ENCODE measurements at regions not wholly inside any gene's neighbourhood (a gene's known extent, or its start where the extent isn't known, plus 50 kb on each side); places are given as distances from the start of the nearest gene placed in this dataset.

DNA sequence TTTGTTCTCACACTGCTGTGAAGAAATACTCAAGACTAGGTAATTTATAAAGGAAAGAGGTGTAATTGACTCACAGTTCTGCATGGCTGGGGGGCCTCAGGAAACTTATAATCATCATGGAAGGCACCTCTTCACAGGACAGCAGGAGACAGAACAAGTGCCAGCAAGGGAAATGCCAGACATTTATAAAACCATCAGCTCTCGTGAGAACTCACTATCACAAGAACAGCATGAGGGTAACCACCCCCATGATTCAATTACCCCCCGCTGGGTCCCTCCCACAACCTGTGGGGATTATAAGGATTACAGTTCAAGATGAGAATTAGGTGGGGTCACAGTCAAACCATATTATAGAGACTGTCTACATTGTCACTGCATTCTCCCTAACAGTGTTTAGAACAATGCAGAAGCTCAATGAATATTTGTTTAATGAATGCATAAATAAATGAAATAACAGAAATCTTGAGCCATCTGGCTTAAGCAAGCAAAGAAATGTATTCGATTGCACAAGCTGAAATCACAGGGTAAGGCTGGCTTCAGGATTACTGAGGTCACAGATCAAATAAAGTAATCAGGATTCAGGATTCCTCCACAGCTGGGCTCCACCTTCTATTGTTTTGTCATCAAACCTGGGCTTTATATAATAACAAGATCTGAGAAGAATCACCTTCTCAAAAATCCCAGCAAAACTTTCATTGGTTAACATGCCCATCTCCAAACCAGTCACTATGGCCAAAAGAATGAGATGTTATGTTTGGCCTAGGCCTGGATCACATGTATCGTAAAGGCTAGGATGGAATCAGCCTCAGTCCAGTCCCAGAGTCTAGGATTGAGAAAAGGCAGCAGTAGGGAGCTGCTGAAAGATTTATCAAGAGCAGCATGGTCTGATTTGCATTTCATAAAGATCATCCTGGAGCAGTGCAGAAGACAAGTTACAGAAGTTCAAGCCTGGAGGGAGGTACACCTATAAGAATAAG lies 137.8 kb upstream of the UBASH3B start:
- Mint-ChIP-seq H3K36me3 (ENCODE audit: low read depth, unreplicated experiment) (no peaks in the 10 kb centered on the region), H3K27ac (ENCODE audit: unreplicated experiment) (no peak overlapping the region), H3K4me1 (ENCODE audit: unreplicated experiment) (no peaks in the 10 kb centered on the region), H3K9me3 (ENCODE audit: unreplicated experiment) (no peaks in the 10 kb centered on the region), H3K4me3 (ENCODE audit: unreplicated experiment) (no peak overlapping the region), H3K27me3 (ENCODE audit: unreplicated experiment) (no peaks in the 10 kb centered on the region)
- TF ChIP-seq, protein P1, sequence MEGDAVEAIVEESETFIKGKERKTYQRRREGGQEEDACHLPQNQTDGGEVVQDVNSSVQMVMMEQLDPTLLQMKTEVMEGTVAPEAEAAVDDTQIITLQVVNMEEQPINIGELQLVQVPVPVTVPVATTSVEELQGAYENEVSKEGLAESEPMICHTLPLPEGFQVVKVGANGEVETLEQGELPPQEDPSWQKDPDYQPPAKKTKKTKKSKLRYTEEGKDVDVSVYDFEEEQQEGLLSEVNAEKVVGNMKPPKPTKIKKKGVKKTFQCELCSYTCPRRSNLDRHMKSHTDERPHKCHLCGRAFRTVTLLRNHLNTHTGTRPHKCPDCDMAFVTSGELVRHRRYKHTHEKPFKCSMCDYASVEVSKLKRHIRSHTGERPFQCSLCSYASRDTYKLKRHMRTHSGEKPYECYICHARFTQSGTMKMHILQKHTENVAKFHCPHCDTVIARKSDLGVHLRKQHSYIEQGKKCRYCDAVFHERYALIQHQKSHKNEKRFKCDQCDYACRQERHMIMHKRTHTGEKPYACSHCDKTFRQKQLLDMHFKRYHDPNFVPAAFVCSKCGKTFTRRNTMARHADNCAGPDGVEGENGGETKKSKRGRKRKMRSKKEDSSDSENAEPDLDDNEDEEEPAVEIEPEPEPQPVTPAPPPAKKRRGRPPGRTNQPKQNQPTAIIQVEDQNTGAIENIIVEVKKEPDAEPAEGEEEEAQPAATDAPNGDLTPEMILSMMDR (IDR thresholded peaks at IDR 0.05; ENCODE audit: unreplicated experiment): no peak
- no peak for DNase-seq (ENCODE audit: low spot score)

DNA sequence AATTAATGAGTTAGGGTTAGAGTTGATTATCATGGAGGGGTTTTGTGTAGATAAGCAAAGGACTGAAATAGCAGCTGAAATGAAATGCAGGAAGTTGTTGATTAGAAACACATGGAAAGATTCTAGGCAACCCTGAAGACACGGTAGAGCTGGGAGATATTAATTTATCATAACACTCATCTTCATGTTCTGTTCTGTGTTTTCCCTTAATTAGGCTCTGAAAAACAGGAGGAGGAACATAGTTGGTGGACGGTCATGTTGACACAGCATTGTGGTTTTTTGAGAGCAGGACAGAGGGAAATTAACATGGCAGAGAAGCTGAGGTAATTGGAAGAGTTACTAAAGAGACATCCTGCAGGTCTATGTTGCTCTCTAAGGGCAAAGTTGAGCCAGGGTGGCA lies 138.8 kb upstream of the UBASH3B start:
- DNase-seq (ENCODE audit: low spot score): no peak
- H3K4me3 Mint-ChIP-seq (ENCODE audit: unreplicated experiment): no peak overlapping the region
- no peaks in the 10 kb centered on the region for H3K36me3 Mint-ChIP-seq (ENCODE audit: low read depth, unreplicated experiment)
- TF ChIP-seq, protein P1 (IDR thresholded peaks at IDR 0.05; ENCODE audit: unreplicated experiment): no peak
- no peaks in the 10 kb centered on the region for H3K4me1 Mint-ChIP-seq (ENCODE audit: unreplicated experiment)
- H3K27ac Mint-ChIP-seq (ENCODE audit: unreplicated experiment): no peak overlapping the region
- no peaks in the 10 kb centered on the region for H3K27me3 Mint-ChIP-seq (ENCODE audit: unreplicated experiment)
- H3K9me3 Mint-ChIP-seq (ENCODE audit: unreplicated experiment): no peaks in the 10 kb centered on the region

DNA sequence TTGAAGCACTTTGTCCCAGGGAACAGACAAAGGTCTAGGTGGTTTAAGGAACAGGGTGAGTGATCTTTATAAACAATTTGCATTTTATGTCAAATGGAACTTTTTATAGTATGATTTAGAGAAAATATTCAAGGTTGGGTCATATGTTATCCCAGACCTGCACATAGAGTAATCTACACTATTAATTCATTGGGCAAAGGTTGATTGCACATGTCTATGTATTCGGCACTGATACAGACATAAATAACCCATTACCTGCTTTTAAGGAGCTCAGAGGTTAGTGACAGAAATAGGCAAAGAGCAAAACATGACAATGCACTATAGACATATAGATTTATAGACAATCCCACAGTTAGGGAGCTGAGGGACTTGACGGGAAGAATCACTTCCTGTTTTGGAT lies 141.5 kb upstream of the UBASH3B start:
- peaks cover 3% of the 10 kb centered on the region for H3K4me1 Mint-ChIP-seq (ENCODE audit: unreplicated experiment)
- TF ChIP-seq, protein P1 (IDR thresholded peaks at IDR 0.05; ENCODE audit: unreplicated experiment): no peak
- no peak for DNase-seq (ENCODE audit: low spot score)

DNA sequence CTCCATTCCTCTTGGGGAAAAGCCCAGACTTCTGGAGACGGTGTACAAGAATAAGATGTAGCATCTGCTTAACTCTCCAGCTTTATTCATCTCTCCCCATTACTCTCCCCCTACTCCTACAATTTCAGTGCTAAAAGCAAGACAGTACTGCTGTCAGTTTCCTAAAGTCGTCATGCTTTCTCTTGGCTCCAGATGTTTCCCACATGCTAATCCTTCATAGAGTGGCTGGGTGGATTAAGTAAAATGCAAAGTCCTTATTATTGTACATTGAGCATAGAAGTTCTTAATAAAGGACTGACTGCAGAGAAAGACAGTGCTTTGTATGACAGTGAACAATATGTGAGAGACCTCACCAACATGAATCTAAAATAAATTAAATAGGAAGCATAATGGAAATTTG lies 142.2 kb upstream of the UBASH3B start:
- Mint-ChIP-seq H3K4me1 (ENCODE audit: unreplicated experiment) (peaks cover 3% of the 10 kb centered on the region), H3K36me3 (ENCODE audit: low read depth, unreplicated experiment) (no peaks in the 10 kb centered on the region), H3K27me3 (ENCODE audit: unreplicated experiment) (no peaks in the 10 kb centered on the region), H3K9me3 (ENCODE audit: unreplicated experiment) (no peaks in the 10 kb centered on the region), H3K27ac (ENCODE audit: unreplicated experiment) (no peak overlapping the region), H3K4me3 (ENCODE audit: unreplicated experiment) (no peak overlapping the region)
- no peak for DNase-seq (ENCODE audit: low spot score)
- TF ChIP-seq, protein P1 (IDR thresholded peaks at IDR 0.05; ENCODE audit: unreplicated experiment): no peak

More for the DNA sequence above, 141.5 kb upstream of the UBASH3B start:
- H3K27me3 Mint-ChIP-seq (ENCODE audit: unreplicated experiment): no peaks in the 10 kb centered on the region
- H3K4me3 Mint-ChIP-seq (ENCODE audit: unreplicated experiment): no peak overlapping the region
- H3K27ac Mint-ChIP-seq (ENCODE audit: unreplicated experiment): no peak overlapping the region
- H3K36me3 Mint-ChIP-seq (ENCODE audit: low read depth, unreplicated experiment): no peaks in the 10 kb centered on the region
- no peaks in the 10 kb centered on the region for H3K9me3 Mint-ChIP-seq (ENCODE audit: unreplicated experiment)

DNA sequence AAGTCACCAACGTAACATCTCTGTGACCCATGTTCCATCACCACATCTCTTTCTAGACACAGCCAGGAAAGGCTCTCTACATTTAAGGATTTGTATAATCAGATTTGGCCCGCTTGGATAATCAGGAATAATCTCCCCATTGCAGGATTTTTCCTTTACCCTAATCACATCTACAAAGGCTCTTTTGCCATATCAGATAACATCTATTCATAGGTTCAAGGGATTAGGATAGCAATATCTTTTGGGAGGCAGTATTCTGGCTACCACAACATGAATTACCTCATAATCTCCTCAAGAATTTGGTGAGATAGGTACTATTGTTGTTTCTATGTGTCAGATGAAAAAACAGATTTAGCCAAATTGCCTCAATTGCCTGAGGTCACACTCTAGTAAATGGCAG lies 142.8 kb upstream of the UBASH3B start:
- no peak for DNase-seq (ENCODE audit: low spot score)
- no peak overlapping the region for H3K4me3 Mint-ChIP-seq (ENCODE audit: unreplicated experiment)
- H3K4me1 Mint-ChIP-seq (ENCODE audit: unreplicated experiment): peaks cover 3% of the 10 kb centered on the region
- no peaks in the 10 kb centered on the region for H3K27me3 Mint-ChIP-seq (ENCODE audit: unreplicated experiment)
- no peak overlapping the region for H3K27ac Mint-ChIP-seq (ENCODE audit: unreplicated experiment)
- TF ChIP-seq, protein P1 (IDR thresholded peaks at IDR 0.05; ENCODE audit: unreplicated experiment): no peak
- H3K36me3 Mint-ChIP-seq (ENCODE audit: low read depth, unreplicated experiment): no peaks in the 10 kb centered on the region
- no peaks in the 10 kb centered on the region for H3K9me3 Mint-ChIP-seq (ENCODE audit: unreplicated experiment)
